H1 (cell line): ENCODE measurements at regions not wholly inside any gene's neighbourhood (a gene's known extent, or its start where the extent isn't known, plus 50 kb on each side); places are given as distances from the start of the nearest gene placed in this dataset.
A peak's percentile ranks its signal among the peaks of the same experiment; 100 is the strongest.

Source experiments
- HDAC6 ChIP-seq: IDR thresholded peaks from one replicate; pipeline ENCODE4 v1.7.1; 2012; ENCODE audit warnings: low read depth, mild to moderate bottlenecking, inconsistent platforms, low read length, moderate library complexity
- JUND ChIP-seq: IDR thresholded peaks from 2 replicates; pipeline ENCODE4 v1.6.1; 2011; ENCODE audit warnings: mild to moderate bottlenecking, improper control_type of control experiment, low read length

DNA sequence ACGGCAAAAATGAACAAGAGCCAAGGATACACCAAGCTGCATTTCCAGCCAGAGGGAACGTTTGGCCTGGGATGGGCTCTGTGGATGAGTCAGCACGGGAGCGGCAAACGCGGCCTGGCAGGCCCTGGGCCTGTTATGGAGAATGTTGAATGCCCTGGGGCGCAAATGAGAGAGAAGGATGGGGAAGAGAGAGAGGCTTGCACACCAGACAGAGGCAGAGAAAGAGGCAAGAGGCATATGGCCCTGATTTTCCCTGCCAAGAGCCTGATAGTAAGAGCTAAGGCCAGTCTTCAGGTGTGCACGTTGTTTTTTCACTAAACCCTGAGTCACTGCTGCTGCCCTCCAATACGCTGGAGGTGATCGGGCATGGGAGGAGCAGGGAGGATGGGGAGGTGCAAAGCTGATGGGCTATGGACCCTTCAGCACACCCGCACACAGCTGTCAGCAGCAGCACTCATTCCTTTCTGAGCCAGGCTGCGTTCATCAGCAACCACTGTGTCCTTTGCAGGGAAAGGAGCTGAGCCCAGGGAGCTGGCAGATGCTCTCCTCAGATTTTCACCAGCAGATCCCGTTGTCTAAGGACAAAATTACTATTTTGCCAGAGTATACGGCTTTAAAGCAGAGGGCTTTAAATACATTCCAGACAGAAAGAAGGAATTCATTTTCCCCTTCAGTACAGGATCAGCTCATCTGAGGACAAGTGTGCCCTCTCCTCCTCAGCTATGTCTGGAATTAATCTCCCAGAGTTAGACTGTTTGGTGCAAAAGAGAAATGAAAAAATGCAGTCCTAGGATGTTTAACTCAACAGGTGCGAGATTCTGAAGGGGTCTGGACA, 61.7 kb upstream of the SLC22A23 start (continued):
- TF ChIP-seq HDAC6 (no peak), JUND (0 out of 2 replicates have a peak, but pooled peaks have one; percentile 17)
